GM18519 (cell line): ENCODE measurements at regions not wholly inside any gene's neighbourhood (a gene's known extent, or its start where the extent isn't known, plus 50 kb on each side); places are given as distances from the start of the nearest gene placed in this dataset.

Experiments
- ATAC-seq: cut with Tn5 transposase; IDR thresholded peaks from one replicate; pipeline ENCODE4 v1.9.1; 2021; ENCODE audit warnings: mild to moderate bottlenecking, moderate library complexity; ENCODE audit not compliant: unreplicated experiment, low FRiP score

DNA sequence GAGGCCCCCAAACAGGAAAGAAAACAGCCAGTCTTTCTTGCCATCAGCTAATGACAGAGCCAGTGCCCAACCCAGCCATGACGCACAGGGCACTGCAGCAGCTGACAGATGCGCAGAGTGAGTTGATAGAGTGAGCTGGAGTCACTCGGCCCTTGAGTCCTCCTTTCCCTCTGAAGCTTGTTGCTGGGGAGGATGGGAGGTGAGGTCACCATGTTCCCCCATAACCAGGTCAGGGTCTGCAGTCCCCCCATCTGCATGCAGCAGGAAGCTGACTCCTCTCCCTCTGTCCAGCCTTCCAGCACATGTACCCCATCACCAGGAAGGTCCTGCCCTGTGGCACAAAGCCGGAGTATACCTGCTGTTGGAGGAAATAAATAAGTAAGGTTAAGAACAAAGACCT is 174.6 kb downstream of the ABHD5 start:
- ATAC-seq = no peak

DNA sequence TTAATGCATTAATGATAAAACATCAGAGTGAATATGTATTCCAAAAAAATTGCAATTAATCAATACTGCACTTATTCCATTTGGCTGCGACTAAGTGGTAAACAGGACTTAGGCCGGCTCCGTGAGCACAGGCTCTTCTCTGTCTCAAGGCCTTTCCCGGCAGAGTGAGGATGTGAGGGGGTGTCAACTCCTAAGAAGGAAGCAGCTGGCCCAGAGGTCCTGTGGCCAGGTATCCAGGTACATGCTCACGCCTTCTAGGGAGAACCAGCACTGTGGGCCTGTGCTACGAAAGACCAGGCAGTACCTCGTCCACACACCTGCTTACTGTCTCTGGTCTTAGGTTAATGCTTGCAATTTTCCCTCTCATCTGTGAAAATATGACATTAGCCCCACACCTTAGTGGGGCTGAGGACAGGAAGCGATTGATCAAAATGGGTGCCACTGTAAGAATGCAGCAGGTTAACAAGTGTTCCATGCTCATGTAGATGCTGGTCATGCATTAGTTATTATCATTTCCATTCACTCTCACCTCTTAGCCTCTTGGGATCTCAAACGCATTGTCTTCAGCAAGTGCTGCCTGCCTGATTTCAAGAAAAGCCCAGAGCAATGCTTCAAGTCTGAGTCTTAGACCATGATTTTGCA is 175.3 kb downstream of the ABHD5 start:
- no peak for ATAC-seq

DNA sequence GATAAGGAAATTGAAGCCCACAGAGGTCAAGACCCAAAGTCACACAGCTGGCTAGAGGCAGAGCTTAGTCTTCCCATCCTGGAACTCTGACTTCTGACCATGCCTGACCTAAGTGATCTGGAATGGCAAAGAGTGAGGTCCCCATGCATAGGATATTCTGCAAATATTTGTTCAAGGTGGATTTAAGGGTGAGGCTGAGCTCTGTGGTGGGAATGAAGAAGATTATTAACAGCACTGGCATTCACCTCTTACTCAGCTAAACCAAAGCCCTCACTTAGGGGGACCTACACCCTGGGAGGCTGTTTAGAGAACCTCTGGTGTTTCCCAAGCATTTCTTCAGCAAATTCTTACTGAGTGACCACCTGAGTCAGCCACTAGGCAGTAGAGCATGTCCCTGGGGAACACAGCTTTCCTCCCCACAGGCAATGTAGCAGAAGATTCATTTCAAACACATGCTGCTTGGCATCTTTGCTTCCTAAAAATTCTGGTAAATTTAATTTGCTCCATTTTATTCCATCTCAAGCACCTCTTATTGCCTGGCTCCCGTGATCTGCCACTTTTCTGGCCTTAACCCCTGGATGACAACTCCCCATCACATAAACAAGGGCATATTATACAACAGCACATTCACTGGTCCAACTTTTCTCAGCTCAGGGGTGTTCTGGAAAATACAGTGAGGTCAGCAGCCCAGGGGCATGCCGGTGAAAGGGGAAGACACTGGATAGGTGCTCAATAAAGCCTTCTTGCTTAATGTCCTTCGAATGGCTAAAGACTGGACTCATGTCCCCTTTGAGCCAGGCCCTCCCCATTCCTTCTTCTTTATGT is 176.0 kb downstream of the ABHD5 start:
- ATAC-seq = no peak

DNA sequence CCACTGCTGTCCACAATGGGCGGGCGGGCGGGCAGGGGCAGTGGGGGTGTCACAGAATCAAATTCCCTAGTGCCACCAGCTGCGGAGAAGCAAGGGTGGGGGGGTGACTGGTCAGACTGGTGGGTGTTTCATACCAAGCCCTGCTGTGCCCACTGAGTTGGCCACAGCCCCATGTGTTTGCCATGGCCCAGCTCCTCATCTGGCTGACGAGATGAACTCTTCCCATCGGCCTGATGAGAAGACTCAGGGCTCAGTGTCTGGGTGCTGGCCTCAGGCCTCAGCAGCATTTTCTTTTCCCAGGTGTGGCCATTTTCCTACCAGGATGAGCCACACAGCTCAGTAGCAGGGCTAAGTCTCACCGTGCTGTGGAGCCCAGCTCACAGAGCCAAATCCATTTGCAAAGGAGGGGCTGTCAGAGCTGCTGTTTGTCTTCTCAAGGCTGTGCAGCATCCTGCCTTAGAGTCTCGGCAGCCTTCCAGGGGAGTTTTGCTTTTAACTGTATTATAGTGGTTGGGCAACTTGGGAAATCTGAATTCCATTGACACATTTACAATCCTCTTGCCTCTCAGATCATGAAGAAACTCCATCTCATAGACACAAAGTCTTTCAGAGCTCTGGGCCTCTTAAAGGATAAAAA is 176.8 kb downstream of the ABHD5 start:
- ATAC-seq = no peak

DNA sequence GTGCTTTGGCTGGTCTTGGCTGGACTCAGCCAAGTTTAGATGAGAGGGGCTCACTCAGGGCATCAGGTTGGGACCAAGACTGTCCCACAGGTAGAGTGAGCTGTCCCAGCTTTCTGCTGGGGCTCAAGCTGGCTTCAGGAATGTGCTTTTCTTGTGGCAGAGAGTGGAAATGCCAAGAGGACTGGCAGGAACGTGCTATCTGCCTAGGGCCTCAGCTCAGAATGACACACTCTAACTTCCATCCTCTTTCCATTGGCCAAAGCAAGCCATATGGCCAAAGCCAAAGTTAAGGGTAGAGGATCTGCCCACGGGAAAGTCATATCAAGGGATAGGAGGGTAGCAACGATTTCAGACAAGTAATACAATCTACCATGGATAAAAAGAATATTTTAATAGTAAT is 178.8 kb downstream of the ABHD5 start:
- ATAC-seq = no peak

DNA sequence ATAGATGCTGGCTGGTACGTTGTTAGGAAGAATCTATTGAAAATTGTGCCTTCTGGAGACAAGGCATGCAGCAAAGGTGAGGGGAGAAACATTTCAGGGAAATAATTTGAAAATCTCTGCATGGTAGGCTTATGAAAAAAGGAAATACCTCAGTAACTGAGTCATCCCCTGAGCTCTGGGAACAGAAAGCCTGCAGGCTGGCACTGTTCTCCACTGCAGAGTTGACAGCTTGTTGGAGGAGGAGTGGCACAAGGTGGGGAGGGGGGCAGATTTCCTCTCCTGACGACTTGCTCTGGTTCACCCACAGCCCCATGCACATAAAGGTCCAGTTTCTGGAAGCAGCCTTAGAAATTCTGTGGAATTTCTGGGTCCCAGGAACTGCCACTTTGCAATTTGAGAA is 179.4 kb downstream of the ABHD5 start:
- no peak for ATAC-seq

DNA sequence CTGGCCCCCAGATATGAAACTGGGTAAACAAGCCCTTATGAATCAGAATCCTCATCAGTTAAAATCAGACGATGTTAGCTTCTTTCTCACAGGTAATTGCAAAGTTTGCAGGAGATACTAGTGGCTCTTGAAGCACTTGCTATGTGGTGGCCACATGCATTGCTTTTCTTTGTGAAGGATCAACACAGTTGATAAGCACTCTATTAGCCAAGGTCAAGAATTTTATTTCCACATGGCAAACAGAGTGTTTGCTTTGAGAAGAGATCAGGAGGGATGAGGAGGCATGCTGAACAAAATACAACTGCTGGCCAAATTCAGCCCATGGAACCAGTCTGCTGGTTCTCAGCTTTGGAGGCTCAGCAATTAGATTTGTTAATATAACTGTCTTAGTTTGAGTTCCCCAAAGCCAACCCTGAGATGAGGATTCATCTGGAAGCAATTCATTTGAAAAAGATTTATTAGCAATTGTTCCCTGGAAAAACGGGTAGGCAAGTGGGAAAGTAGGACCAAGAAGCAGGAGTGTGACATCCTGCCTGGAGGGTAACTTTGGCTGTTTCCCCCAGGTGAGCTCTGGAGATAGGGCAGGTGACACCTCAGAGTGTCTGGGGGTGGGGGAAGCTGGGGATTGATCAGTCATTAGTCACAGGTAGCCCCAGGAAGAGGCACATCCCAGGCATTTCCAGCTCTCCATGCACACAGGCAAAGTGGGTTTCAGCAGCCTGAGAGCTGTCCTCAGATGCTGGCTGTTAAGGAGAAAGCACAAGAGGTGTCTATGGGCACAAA is 180.3 kb downstream of the ABHD5 start:
- ATAC-seq = no peak

DNA sequence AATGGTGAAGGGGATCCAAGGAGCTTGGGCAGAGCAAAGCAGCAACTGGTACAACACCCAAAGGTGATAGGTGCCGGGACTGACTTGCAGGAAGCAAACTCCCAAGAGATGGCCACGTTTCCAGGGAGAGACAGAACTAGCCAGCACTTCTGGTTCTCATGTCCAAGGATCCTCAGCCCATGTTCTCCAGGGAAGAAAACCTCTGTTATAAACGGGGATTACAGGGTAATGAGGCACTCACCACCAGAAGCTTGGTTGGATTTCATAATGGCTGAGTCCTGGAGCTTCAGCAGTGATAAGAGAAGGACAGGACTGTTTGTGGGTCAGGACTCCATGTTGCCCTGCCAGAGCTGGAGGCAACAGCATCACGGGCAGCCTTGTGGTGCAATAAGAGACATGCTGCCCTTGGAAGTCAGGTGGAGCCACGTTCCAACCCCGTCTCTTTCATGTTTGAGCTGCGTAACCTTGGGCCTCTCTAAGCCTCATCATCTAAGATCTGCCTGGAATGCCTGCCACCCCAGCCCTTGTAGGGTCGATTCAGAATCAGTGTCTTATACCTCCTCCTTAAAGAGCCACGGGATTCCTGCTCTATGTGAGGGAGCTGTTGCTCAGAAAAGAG is 181.0 kb downstream of the ABHD5 start:
- no peak for ATAC-seq

DNA sequence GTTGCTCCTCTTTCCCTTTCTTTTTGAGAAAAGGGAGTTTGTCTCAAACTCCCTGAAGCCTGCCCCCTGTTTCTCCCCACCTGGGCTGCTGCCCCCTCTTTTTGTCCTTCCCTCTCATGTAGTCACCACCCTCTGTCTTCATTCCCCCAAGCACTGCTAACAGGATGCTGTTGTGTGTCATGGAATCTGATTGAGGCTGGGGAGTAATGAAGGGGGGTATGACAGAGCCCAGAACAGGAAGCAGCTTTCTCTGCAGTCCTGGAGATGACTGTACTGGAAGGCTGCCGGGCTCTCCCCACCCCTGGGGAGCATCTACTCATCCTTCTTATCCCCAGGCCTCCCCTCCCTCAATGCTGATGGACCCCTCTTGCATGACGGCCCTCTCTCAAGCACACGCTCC is 181.6 kb downstream of the ABHD5 start:
- ATAC-seq = no peak

DNA sequence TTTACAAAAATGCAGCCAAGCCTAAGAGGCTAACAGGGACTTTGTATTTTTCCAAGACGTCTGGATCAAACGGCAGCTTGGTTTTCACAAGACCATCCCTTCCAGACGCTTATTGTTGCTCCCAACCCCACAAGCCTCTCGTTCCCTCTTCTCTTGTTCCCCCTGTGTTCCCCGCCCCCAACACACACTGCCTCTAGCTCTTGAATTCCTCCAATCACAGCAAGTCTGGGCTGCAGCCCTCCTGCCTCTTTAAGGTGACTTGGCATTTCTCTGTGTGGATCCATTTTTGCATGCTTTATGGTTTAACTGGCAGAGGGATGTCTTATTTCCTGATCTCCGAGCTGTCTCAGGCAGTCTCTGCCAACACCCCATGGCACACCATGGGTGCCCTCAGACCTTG is 182.2 kb downstream of the ABHD5 start:
- no peak for ATAC-seq

DNA sequence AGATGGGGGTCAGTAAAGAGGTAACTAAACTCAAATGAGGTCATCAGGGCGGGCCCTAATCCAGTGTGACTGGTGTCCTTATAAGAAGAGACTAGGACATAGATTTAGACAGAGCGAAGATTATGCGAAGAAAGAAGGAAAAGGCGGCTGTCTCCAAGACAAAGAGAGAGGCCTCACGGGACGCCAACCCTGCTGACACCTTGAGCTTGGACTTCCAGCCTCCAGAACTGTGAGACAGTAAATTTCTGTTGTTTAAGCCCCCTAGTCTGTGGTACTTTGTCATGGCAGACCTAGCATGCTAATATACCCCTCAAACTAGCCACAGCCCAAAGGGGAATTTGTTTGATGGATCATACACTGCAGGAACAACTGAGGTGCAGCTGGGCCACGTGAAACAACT is 183.0 kb downstream of the ABHD5 start:
- ATAC-seq = no peak

DNA sequence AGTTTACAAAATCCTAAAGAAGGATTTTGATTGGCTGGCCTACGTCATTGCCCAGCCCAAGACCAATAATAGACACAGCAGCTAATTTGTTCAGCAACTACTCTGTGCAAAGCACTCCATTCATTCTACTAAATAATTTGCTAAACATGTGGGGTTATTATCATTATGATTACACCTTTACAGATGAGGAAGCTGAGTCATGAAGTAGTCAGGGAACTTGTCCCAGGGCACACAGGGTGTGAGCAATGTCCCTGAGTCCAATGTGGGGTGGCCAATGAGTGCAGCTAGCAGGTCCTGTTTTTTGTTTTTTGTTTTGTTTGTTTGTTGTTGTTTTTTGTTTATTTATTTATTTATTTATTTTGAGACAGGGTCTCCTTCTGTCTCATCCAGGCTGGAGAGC is 183.6 kb downstream of the ABHD5 start:
- ATAC-seq = no peak

DNA sequence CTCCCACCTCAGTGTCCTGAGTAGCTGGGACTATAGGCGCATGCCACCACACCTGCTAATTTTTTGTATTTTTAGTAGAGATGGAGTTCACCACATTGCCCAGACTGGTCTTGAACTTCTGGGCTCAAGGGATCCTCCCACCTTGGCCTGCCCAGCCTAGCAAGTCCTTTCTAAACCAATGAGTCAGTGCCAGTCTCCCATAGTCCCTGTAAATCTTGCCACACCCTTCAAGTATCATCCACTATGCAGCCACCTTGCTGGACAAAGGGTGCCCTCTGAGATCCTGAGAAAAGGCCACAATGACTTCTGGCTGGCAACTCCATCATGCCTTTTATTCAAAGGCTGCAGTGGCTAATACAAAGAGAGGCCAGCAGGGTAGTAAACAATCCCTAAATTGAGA is 184.0 kb downstream of the ABHD5 start:
- no peak for ATAC-seq

DNA sequence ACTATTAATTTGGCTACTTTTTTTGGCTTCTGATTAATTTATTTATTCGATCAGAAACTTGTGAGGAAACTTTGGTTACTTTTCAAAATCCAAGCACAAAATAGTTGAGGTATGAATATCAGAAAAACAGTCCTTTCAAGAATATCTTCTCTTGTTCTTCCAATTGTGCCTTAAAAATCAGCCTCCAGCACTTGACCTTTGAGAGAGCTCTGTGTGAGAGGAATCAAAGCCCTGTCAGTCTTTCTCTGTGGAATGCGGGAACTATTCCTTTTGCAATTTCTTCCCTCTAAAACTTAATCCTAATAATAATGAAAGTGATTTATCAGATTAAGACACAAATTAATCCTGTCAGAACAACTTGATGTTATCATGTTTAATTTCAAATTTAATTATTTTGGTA is 185.9 kb downstream of the ABHD5 start:
- no peak for ATAC-seq

DNA sequence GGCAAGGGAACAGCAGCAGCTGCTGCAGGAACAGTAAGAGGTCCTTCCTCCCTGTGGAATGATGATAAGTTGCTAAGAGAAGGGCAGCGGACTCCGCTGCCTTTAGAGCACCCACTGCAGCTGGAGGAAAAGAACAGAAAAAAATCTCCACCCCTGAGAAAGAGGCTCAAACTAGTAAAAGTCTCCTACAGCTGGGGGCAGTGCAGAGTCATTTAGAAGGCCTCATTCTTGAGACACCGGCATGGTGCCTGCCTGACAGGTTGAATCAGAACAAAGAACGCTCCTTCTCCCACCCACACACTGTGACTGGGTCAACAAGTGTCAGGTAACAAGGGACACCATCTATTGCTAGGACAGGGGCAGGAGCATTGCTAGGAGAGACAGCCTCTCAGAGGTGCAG is 188.4 kb downstream of the ABHD5 start:
- ATAC-seq = no peak

DNA sequence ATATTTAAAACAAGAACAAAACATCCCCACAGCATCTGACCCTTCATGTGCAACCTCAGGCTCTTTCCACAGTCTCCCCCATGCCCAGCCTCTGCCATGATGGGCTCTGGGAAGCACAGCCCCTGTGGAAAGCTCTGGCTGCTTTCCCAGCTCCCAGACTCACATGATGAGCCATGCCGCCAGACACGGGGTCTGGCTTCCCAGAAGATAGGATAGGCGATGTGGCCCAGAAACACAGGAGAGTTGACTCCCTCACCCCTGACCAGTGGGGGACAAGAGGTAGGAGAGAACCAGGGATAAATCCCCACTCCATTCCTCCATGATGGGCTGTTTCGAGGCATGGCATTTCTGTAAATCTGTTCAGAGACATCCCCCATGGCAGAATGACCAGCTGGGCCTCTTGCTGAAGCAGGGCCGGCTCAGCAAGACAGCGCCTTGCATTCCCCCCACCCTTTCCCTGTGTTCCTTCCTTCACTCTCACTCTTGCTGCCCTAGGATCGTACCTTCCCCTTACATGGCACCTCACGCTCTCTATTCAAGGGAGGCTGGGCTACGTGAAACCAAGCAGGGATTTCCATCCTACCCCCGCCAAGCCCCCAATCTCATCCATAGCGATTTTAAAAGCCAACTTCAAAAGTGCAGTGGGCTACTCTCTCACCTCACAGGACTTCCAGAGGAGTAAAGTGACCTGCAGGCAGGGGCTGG is 192.4 kb downstream of the ABHD5 start:
- ATAC-seq = no peak

DNA sequence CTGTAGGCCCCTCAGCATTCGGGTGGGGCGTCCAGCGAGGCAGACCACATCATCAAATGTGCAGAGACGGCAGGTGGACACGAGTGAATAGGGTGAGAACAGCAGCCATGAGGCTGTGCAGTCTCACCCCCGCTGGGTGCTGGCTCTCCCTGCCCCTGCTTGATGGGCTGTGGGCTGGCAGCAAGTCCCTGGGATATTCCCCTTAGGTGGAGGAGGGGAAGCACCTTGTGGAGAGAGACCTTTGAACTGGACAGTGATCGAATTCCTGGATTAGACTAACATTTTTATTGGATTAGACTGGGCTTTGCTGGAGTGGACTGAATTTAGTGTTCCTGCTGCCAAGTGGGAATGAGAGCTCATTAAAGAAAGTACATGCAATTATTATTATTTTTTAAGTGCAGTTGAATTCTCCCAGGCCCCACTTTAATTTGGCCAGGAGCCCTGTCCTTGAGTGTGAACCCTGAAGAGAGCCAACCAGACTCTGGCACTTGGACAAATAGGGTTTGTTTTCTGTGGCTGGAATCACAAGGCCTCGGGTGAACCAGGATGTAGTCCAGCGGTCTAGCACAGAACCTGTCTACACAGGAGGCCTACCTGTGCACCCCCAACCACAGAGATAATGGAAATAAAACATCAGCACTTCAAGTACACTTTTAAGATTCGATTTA is 193.1 kb downstream of the ABHD5 start:
- ATAC-seq = no peak

DNA sequence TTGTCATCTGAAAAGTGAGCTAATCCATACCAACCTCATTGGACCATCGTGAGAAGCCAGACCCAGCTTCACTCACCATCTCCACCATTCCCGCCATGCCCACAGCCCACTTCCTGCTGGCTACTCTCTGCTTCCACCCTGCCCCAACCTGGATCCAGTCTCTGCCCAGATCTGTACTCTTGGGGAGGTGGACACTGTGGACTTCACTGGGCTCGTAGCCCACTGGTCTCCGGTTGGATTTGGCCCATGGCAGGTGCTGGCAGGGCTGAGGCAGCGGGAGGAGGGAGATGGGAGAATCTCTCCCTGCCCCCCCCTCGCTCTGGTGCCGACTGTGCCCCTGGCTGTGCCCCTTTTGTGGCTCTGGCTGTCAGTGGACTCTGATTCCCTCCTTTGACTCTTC is 193.8 kb downstream of the ABHD5 start:
- no peak for ATAC-seq

DNA sequence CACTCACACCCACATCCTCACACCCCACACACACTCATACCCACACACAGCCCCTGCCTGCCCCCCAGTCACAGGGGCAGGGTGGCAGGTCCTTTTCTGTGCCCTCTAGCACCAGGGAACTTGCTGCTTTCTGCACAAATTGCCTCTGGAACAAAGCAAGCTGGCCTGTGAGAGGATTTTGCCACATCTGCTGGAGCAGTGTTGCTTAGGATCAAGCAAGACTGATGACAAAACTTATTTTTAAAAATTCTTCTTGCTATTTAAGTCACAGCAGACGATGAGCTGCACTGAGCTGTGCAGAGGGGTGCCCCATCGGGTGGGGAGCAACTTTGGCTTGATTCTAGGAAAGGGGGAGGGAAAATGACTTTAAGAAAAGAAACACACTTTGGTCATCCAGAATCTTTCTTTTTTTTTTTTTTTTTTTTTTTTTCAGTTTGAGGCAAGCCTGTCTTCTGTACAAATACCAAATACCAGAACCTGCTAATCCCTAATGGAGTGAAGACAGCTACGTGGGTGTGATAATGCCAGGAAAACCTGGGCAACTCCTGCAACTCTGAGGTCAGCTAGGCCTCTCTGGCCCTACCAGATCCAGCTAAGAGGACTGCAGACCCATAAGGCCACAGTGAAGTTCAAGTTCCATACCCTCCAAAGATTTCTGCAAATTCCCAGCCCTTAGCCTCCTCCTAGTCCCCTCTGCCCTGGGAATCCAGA is 195.3 kb downstream of the ABHD5 start:
- ATAC-seq = no peak
